ENCODE measurements at regions not wholly inside any gene's neighbourhood (a gene's known extent, or its start where the extent isn't known, plus 50 kb on each side); places are given as distances from the start of the nearest gene placed in this dataset.

DNA sequence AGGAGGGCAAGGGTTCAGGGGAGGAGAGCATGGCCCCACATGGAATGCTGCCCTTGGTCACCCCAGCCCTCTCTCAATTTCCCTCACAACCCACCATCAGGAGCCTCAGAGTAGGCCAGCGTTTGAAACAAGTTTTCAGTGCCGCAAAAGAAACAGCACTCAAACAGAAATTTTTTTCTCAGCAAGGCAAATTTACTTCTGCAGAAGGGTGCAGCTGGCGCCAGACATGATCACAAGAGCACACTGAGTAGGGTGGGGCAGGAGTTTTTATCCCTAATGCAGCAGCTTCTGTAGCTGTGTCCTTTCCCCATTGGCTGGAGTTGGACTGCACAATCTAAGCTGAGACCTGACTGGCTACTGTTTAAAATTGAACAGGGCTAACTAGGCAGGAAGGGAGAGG lies 287.8 kb upstream of the CDYL start:
- TF ChIP-seq, protein P1, sequence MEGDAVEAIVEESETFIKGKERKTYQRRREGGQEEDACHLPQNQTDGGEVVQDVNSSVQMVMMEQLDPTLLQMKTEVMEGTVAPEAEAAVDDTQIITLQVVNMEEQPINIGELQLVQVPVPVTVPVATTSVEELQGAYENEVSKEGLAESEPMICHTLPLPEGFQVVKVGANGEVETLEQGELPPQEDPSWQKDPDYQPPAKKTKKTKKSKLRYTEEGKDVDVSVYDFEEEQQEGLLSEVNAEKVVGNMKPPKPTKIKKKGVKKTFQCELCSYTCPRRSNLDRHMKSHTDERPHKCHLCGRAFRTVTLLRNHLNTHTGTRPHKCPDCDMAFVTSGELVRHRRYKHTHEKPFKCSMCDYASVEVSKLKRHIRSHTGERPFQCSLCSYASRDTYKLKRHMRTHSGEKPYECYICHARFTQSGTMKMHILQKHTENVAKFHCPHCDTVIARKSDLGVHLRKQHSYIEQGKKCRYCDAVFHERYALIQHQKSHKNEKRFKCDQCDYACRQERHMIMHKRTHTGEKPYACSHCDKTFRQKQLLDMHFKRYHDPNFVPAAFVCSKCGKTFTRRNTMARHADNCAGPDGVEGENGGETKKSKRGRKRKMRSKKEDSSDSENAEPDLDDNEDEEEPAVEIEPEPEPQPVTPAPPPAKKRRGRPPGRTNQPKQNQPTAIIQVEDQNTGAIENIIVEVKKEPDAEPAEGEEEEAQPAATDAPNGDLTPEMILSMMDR (IDR thresholded peaks at IDR 0.05) = no peak
- no peak for TF ChIP-seq POLR2AphosphoS5 (IDR thresholded peaks at IDR 0.05)

Data from stomach (tissue), 4 donors.